G401 (cell line): ENCODE measurements at regions not wholly inside any gene's neighbourhood (a gene's known extent, or its start where the extent isn't known, plus 50 kb on each side); places are given as distances from the start of the nearest gene placed in this dataset.

Experiments used
- DNase-seq: peaks from one replicate; pipeline ENCODE4 v3.0.0-alpha.2; 2015; ENCODE audit warnings: low spot score
- in situ Hi-C: cut with HindIII; loops from 2 replicates; pipeline ENCODE4 v1.10.0; 2016; ENCODE audit warnings: low sequenced_read_pairs, mixed read lengths

- in situ Hi-C loops, result no loop called here
- DNase-seq, result no peak
Measured at GRCh38 chr16:35221482-35222185, 1762.2 kb downstream of the TP53TG3F start.

GRCh38 chr16:35234679-35235078, 1775.3 kb downstream of the TP53TG3F start:
- in situ Hi-C loops, result no loop called here
- no peak for DNase-seq

GRCh38 chr16:35239561-35239960, 1780.1 kb downstream of the TP53TG3F start:
- in situ Hi-C loops, result no loop called here
- DNase-seq, result no peak

- DNase-seq, result no peak
- in situ Hi-C loops, result no loop called here
Measured at GRCh38 chr16:35249051-35249450, 1789.6 kb downstream of the TP53TG3F start.

GRCh38 chr16:35252356-35252936, 1793.0 kb downstream of the TP53TG3F start:
- no peak for DNase-seq
- in situ Hi-C loops, result no loop called here

- no peak for DNase-seq
- in situ Hi-C loops, result no loop called here
Measured at GRCh38 chr16:35255186-35255803, 1795.9 kb downstream of the TP53TG3F start.

- in situ Hi-C loops, result no loop called here
Measured at GRCh38 chr16:35255816-35256215, 1796.4 kb downstream of the TP53TG3F start.

GRCh38 chr16:35258381-35258780, 1799.0 kb downstream of the TP53TG3F start:
- in situ Hi-C loops, result no loop called here
- no peak for DNase-seq

More at GRCh38 chr16:35255816-35256215, 1796.4 kb downstream of the TP53TG3F start:
- no peak for DNase-seq

GRCh38 chr16:35295856-35296255, 1836.4 kb downstream of the TP53TG3F start:
- no peak for DNase-seq
- in situ Hi-C loops, result no loop called here

GRCh38 chr16:35296962-35297653, 1837.7 kb downstream of the TP53TG3F start:
- DNase-seq, result no peak
- in situ Hi-C loops, result no loop called here

GRCh38 chr16:35298460-35299243, 1839.2 kb downstream of the TP53TG3F start:
- no peak for DNase-seq
- in situ Hi-C loops, result no loop called here

- in situ Hi-C loops, result no loop called here
- no peak for DNase-seq
Measured at GRCh38 chr16:35302859-35303258, 1843.4 kb downstream of the TP53TG3F start.

GRCh38 chr16:35305476-35305875, 1846.1 kb downstream of the TP53TG3F start:
- DNase-seq, result no peak
- in situ Hi-C loops, result no loop called here

- in situ Hi-C loops, result no loop called here
- no peak for DNase-seq
Measured at GRCh38 chr16:35306915-35307314, 1847.5 kb downstream of the TP53TG3F start.

- no peak for DNase-seq
- in situ Hi-C loops, result no loop called here
Measured at GRCh38 chr16:35308674-35309073, 1849.3 kb downstream of the TP53TG3F start.

- in situ Hi-C loops, result no loop called here
- DNase-seq, result no peak
Measured at GRCh38 chr16:35310999-35311398, 1851.6 kb downstream of the TP53TG3F start.

GRCh38 chr16:35311475-35311874, 1852.1 kb downstream of the TP53TG3F start:
- in situ Hi-C loops, result no loop called here
- DNase-seq, result no peak

- DNase-seq, result no peak
- in situ Hi-C loops, result no loop called here
Measured at GRCh38 chr16:35314298-35314697, 1854.9 kb downstream of the TP53TG3F start.

- DNase-seq, result no peak
- in situ Hi-C loops, result no loop called here
Measured at GRCh38 chr16:35319536-35320192, 1860.3 kb downstream of the TP53TG3F start.
